ENCODE measurements at regions not wholly inside any gene's neighbourhood (a gene's known extent, or its start where the extent isn't known, plus 50 kb on each side); places are given as distances from the start of the nearest gene placed in this dataset.
"Not testable (repeated sequence)": the region's sequence is repeated elsewhere in the genome, so short reads cannot be mapped to it uniquely, and the experiment has no call there.

GRCh38 chr6:74320074-74320473 is 624.1 kb downstream of the CD109 start:
- DNase-seq (ENCODE audit: low read depth in 2 of 2): no peak

- DNase-seq (ENCODE audit: low read depth in 2 of 2): no peak
Observed at GRCh38 chr6:74319292-74319691, 623.3 kb downstream of the CD109 start.

- peak in 1 of 2 donors; percentile 51 for DNase-seq (ENCODE audit: low read depth in 2 of 2)
Observed at GRCh38 chr6:74318738-74319137, 622.7 kb downstream of the CD109 start.

- DNase-seq (ENCODE audit: low read depth in 2 of 2): no peak
Observed at GRCh38 chr6:74312081-74312480, 616.1 kb downstream of the CD109 start.

GRCh38 chr6:74311431-74311830 is 615.4 kb downstream of the CD109 start:
- no peak for DNase-seq (ENCODE audit: low read depth in 2 of 2)

- no peak for DNase-seq (ENCODE audit: low read depth in 2 of 2)
Observed at GRCh38 chr6:74289884-74290283, 593.9 kb downstream of the CD109 start.

- no peak for DNase-seq (ENCODE audit: low read depth in 2 of 2)
Observed at GRCh38 chr6:74287932-74288331, 591.9 kb downstream of the CD109 start.

- DNase-seq (ENCODE audit: low read depth in 2 of 2): no peak
Observed at GRCh38 chr6:74287441-74287840, 591.4 kb downstream of the CD109 start.

GRCh38 chr6:74284284-74284683 is 588.3 kb downstream of the CD109 start:
- no peak for DNase-seq (ENCODE audit: low read depth in 2 of 2)

- DNase-seq (ENCODE audit: low read depth in 2 of 2): no peak
Observed at GRCh38 chr6:74283532-74283931, 587.5 kb downstream of the CD109 start.

- DNase-seq (ENCODE audit: low read depth in 2 of 2): no peak
Observed at GRCh38 chr6:74282143-74282689, 586.2 kb downstream of the CD109 start.

GRCh38 chr6:74280130-74280692 is 584.2 kb downstream of the CD109 start:
- DNase-seq (ENCODE audit: low read depth in 2 of 2): no peak

- DNase-seq (ENCODE audit: low read depth in 2 of 2): peak; percentile 82 to 93
Observed at GRCh38 chr6:74277777-74278186, 581.8 kb downstream of the CD109 start.

- DNase-seq (ENCODE audit: low read depth in 2 of 2): no peak
Observed at GRCh38 chr6:74273541-74273940, 577.5 kb downstream of the CD109 start.

- no peak for DNase-seq (ENCODE audit: low read depth in 2 of 2)
Observed at GRCh38 chr6:74269600-74269858, 573.5 kb downstream of the CD109 start.

GRCh38 chr6:74268815-74269599 is 573.0 kb downstream of the CD109 start:
- DNase-seq (ENCODE audit: low read depth in 2 of 2): no peak

- DNase-seq (ENCODE audit: low read depth in 2 of 2): no peak
Observed at GRCh38 chr6:74259981-74260380, 564.0 kb downstream of the CD109 start.

- no peak for DNase-seq (ENCODE audit: low read depth in 2 of 2)
Observed at GRCh38 chr6:74256781-74257180, 560.8 kb downstream of the CD109 start.

GRCh38 chr6:74256381-74256780 is 560.4 kb downstream of the CD109 start:
- no peak for DNase-seq (ENCODE audit: low read depth in 2 of 2)

- DNase-seq (ENCODE audit: low read depth in 2 of 2): not testable (repeated sequence)
Observed at GRCh38 chr6:74255007-74255406, 559.0 kb downstream of the CD109 start.

- DNase-seq (ENCODE audit: low read depth in 2 of 2): not testable (repeated sequence)
Observed at GRCh38 chr6:74254147-74254546, 558.1 kb downstream of the CD109 start.

GRCh38 chr6:74253261-74253660 is 557.3 kb downstream of the CD109 start:
- no peak for DNase-seq (ENCODE audit: low read depth in 2 of 2)

GRCh38 chr6:74250161-74250818 is 554.3 kb downstream of the CD109 start:
- DNase-seq (ENCODE audit: low read depth in 2 of 2): peak in 1 of 2 donors; percentile 11
